ENCODE measurements at regions not wholly inside any gene's neighbourhood (a gene's known extent, or its start where the extent isn't known, plus 50 kb on each side); places are given as distances from the start of the nearest gene placed in this dataset.

DNA sequence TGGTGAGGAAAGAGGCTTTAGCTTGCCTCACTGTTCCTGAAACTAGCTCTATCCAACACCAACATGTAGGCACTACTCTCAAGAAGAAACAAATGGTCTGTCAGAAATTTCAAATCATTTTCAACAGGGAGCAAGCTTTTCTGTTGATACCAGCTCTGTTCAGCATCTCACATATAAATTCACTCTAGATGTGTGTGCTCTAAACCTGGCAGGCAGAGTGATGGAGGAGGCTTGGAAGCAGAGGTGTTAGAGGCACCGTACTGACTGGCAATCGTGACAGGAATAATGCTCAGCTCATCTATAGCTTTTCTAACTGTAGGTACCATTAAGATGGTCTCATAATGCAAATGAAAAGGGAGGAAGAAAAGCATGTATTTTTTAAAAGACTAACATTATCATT, 597.2 kb upstream of the NECTIN3 start:
- TF ChIP-seq EZH2 (IDR thresholded peaks at IDR 0.05) (no peak), POLR2AphosphoS5 (IDR thresholded peaks at IDR 0.05; ENCODE audit: borderline replicate concordance, low read depth, low read length) (no peak)

Measured in SK-N-MC (cell line).